Parathyroid adenoma (tissue), 2 donors: ENCODE measurements at regions not wholly inside any gene's neighbourhood (a gene's known extent, or its start where the extent isn't known, plus 50 kb on each side); places are given as distances from the start of the nearest gene placed in this dataset.

Source experiments
- H2AFZ ChIP-seq: fragments of 300-600 bp; sonication (generic); one replicate; pipeline ENCODE4 v1.7.0; 2017; ENCODE audit warnings: antibody characterized with exemption, mild to moderate bottlenecking
- H3K27ac ChIP-seq: fragments of 300-600 bp; sonication (generic); one replicate; pipeline ENCODE4 v1.7.0; 2017
- H3K27me3 ChIP-seq: fragments of 300-600 bp; sonication (generic); one replicate; pipeline ENCODE4 v1.7.0; 2017; ENCODE audit warnings: low read length; ENCODE audit not compliant: control insufficient read depth, insufficient read depth
- H3K36me3 ChIP-seq: fragments of 300-600 bp; sonication (generic); one replicate; pipeline ENCODE4 v1.7.0; 2017; ENCODE audit warnings: low read length; ENCODE audit not compliant: control insufficient read depth, insufficient read depth
- H3K4me1 ChIP-seq: fragments of 300-600 bp; sonication (generic); one replicate; pipeline ENCODE4 v1.7.0; 2017; ENCODE audit warnings: control low read depth
- H3K4me2 ChIP-seq: fragments of 300-600 bp; sonication (generic); one replicate; pipeline ENCODE4 v1.7.0; 2017; ENCODE audit warnings: low read length
- H3K4me3 ChIP-seq: fragments of 300-600 bp; sonication (generic); one replicate; pipeline ENCODE4 v1.7.0; 2017; ENCODE audit warnings: low read depth, low read length
- H3K79me2 ChIP-seq: fragments of 300-600 bp; sonication (generic); one replicate; pipeline ENCODE4 v1.7.0; 2017; ENCODE audit warnings: control low read depth
- H3K9ac ChIP-seq: fragments of 300-600 bp; sonication (generic); one replicate; pipeline ENCODE4 v1.7.0; 2017; ENCODE audit warnings: mild to moderate bottlenecking
- H3K9me3 ChIP-seq: fragments of 300-600 bp; sonication (generic); one replicate; pipeline ENCODE4 v1.7.0; 2017; ENCODE audit warnings: low read length; ENCODE audit not compliant: control insufficient read depth
- TF ChIP-seq, protein P1 (sequence below): fragments of 300-600 bp; sonication (generic); IDR thresholded peaks from one replicate; pipeline ENCODE4 v1.7.0; 2017; ENCODE audit warnings: antibody characterized with exemption, mild to moderate bottlenecking
- donor health status: primary hyperparathyroidism.

DNA sequence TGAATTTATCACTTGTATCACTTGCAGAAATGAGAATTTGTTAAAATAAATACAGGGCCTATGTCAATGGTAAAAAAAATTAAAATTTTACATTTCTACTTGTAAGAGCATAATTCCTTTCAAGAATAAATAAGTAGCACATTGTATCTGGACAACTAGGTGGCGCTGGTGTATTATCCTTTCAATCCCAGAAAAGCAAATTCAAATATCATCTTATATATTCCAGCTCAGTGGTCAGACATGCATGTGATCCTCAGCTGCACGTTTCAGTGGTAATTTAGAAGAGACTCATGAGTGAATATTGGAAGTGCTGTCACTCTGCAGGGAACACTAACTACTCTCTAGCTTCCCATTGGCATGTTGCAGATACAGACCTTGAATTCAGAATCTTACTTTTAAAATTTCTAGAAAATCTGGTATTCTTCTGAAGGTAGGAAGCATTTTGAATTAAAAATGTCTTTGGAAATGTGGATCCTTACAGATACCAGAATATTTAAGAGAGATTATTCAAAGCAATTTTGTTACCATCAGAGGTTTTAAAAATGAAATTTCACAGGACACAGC is 1414.7 kb upstream of the TENM3 start:
- H3K4me2 ChIP-seq: no peak overlapping the region
- no peaks in the 10 kb centered on the region for H3K9me3 ChIP-seq
- H3K36me3 ChIP-seq: no peaks in the 10 kb centered on the region
- no peak overlapping the region for H3K4me3 ChIP-seq
- no peak overlapping the region for H3K27ac ChIP-seq
- no peak overlapping the region for H3K9ac ChIP-seq
- H3K79me2 ChIP-seq: no peaks in the 10 kb centered on the region
- H3K27me3 ChIP-seq: no peaks in the 10 kb centered on the region
- no peak overlapping the region for H2AFZ ChIP-seq
- H3K4me1 ChIP-seq: no peaks in the 10 kb centered on the region
- TF ChIP-seq, protein P1, sequence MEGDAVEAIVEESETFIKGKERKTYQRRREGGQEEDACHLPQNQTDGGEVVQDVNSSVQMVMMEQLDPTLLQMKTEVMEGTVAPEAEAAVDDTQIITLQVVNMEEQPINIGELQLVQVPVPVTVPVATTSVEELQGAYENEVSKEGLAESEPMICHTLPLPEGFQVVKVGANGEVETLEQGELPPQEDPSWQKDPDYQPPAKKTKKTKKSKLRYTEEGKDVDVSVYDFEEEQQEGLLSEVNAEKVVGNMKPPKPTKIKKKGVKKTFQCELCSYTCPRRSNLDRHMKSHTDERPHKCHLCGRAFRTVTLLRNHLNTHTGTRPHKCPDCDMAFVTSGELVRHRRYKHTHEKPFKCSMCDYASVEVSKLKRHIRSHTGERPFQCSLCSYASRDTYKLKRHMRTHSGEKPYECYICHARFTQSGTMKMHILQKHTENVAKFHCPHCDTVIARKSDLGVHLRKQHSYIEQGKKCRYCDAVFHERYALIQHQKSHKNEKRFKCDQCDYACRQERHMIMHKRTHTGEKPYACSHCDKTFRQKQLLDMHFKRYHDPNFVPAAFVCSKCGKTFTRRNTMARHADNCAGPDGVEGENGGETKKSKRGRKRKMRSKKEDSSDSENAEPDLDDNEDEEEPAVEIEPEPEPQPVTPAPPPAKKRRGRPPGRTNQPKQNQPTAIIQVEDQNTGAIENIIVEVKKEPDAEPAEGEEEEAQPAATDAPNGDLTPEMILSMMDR: no peak

DNA sequence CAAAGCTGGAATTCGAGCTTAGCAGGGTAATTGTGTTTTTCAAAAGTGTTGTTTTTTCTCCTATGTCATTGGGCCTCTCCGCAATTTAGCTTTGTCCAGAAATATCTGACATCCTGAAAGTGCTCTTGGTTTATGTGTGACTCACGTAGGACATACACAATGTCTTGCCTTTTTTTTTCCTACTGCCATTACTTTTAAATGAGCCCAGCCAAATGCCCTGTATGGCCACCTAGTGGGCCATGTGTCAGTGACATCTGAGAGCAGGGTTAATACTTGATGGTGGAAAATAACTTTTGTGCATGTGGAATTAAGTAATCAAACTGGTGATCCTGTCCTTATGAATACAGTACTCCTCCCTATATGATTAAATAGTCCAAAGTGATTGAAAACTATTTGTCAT is 1411.1 kb upstream of the TENM3 start:
- Histone ChIP-seq H3K27ac (no peak overlapping the region), H3K4me2 (no peak overlapping the region)

DNA sequence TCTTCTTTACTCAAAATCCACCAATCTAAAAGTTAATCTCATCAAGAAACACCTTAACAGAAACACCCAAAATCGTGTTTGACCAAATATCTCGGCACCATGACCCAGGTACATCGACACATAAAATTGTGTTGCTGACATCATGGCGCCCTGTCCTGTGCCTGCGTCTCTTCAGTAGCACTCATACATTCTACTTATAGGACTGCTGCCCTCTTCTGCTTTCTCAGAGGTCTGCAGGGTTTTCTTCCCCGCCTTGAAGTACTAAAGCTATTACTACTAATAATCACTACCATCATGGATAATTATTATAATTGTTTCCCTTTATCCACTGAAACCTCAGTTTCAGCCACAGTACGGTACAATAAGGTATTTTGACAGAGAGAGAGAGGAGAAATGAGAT is 1403.1 kb upstream of the TENM3 start:
- H2AFZ ChIP-seq: no peak overlapping the region
- no peaks in the 10 kb centered on the region for H3K36me3 ChIP-seq
- H3K9me3 ChIP-seq: no peaks in the 10 kb centered on the region
- TF ChIP-seq, protein P1: no peak
- H3K4me2 ChIP-seq: no peak overlapping the region
- no peaks in the 10 kb centered on the region for H3K79me2 ChIP-seq
- no peaks in the 10 kb centered on the region for H3K27me3 ChIP-seq
- H3K4me1 ChIP-seq: no peaks in the 10 kb centered on the region
- H3K27ac ChIP-seq: no peak overlapping the region
- no peak overlapping the region for H3K4me3 ChIP-seq
- no peak overlapping the region for H3K9ac ChIP-seq

More for the DNA sequence above, 1411.1 kb upstream of the TENM3 start:
- H3K9me3 ChIP-seq: no peaks in the 10 kb centered on the region
- no peak overlapping the region for H2AFZ ChIP-seq
- H3K36me3 ChIP-seq: no peaks in the 10 kb centered on the region
- TF ChIP-seq, protein P1: no peak
- no peaks in the 10 kb centered on the region for H3K27me3 ChIP-seq
- no peak overlapping the region for H3K4me3 ChIP-seq
- no peaks in the 10 kb centered on the region for H3K4me1 ChIP-seq
- H3K9ac ChIP-seq: no peak overlapping the region
- H3K79me2 ChIP-seq: no peaks in the 10 kb centered on the region

DNA sequence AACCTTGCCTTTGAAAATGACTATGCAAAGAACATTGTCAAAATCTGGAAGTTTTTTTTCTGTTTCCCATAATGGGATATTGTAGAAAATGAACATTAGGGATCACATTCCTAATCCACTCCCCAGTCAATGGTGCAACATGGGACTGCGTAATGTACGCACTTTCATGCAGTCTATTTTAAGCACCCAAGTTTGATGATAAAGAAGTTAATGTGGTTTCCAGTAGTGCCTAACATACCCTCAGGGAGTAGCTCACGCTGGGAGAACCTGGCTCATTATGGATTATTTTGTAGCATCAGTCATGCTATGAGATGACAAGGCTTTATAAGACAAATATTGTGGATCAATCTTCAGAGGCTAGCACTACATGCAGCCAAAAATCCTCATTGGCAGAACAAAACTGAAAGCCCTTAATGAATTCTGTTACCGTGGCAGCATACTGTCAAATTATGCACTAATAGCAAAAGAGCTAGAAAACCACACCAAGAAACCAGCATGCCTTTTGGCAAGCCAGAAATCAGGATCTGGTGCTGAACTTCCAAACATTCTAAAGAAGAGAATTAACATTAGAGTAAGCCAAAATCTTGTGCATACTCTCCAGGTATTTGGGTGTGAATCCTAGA is 1392.8 kb upstream of the TENM3 start:
- TF ChIP-seq, protein P1: no peak
- Histone ChIP-seq H3K36me3 (no peaks in the 10 kb centered on the region), H3K9ac (no peak overlapping the region), H3K4me3 (no peak overlapping the region), H3K27ac (no peak overlapping the region), H3K79me2 (no peaks in the 10 kb centered on the region), H3K4me2 (no peak overlapping the region), H3K9me3 (no peaks in the 10 kb centered on the region), H2AFZ (no peak overlapping the region), H3K27me3 (no peaks in the 10 kb centered on the region), H3K4me1 (no peaks in the 10 kb centered on the region)

DNA sequence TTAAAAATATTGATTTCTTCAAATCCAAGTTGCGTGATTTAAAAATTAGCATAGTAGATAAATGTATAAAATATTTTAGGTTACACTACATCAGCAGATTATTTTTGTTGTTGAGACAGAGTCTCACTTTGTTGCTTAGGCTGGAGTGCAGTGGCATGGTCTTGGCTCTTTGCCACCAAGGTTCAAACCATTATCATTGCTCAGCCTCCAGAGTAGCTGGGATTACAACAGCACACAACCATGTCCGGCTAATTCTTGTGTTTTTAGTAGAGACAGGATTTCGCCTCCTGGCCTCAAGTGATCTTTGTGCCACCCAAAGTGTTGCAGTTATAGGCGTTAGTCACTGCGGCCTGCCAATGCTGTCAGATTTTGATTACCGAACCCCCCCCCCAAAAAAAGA is 1390.5 kb upstream of the TENM3 start:
- H3K27ac ChIP-seq: no peak overlapping the region
- TF ChIP-seq, protein P1: no peak
- H3K4me1 ChIP-seq: no peaks in the 10 kb centered on the region
- H3K36me3 ChIP-seq: no peaks in the 10 kb centered on the region
- no peak overlapping the region for H3K9ac ChIP-seq
- H2AFZ ChIP-seq: no peak overlapping the region
- no peak overlapping the region for H3K4me2 ChIP-seq
- no peaks in the 10 kb centered on the region for H3K9me3 ChIP-seq
- no peaks in the 10 kb centered on the region for H3K27me3 ChIP-seq
- no peaks in the 10 kb centered on the region for H3K79me2 ChIP-seq
- H3K4me3 ChIP-seq: no peak overlapping the region
